ENCODE measurements at regions not wholly inside any gene's neighbourhood (a gene's known extent, or its start where the extent isn't known, plus 50 kb on each side); places are given as distances from the start of the nearest gene placed in this dataset.

DNA sequence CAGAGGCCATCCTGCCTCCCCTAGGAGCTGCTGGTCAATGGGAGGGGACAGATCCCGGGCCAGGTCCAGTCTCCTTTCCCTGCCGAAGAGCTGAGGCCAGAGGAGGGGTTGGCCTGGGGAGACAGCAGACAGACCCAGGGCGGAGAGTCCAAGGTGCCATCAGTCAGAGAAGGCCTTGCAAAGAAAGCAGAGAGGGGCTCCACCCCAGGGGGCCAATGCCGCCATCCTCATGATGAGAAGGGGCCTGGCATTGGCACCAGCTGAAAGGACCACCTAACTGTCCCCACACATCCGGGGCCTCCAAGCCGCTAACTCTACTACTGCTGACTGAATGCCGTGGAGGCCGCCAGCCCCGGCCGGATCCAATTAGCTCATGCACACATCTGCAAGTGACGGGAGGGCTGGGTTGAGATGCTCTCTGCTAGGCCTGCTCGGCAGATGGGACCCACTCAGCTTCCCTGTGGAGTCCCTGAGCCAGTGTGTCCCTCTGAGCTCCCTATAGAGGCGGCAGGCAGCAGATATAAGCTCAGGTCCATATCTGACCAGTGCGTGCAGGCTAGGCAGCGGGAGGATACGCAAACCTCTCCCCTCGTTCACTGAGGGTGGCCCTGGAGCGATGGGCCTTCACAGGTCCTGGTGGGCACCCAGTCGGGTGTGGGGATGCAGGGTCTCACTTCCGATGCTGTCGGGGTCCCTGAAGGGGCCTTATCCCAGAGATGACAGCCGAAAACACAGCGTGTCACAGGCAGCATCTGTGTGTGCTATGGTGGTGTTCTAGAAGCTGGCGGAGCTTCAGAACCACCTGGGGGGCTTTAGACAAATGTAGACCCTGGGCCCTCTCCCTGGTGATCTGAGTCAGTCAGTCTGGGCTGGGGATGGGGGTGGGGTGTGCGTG is 183.9 kb downstream of the CTTN start:
- Histone ChIP-seq H3K4me3 (no peak overlapping the region), H3K36me3 (ENCODE audit: low read depth) (no peaks in the 10 kb centered on the region), H3K9me3 (no peaks in the 10 kb centered on the region), H3K4me1 (ENCODE audit: low read depth) (no peaks in the 10 kb centered on the region)
- ATAC-seq (no peak), DNase-seq (peak in 1 of 3 donors; percentile 5)
- intact Hi-C loops (cut with DNase I, micrococcal nuclease): no loop called here
- no peak for TF ChIP-seq CTCF (IDR thresholded peaks at IDR 0.05)

DNA sequence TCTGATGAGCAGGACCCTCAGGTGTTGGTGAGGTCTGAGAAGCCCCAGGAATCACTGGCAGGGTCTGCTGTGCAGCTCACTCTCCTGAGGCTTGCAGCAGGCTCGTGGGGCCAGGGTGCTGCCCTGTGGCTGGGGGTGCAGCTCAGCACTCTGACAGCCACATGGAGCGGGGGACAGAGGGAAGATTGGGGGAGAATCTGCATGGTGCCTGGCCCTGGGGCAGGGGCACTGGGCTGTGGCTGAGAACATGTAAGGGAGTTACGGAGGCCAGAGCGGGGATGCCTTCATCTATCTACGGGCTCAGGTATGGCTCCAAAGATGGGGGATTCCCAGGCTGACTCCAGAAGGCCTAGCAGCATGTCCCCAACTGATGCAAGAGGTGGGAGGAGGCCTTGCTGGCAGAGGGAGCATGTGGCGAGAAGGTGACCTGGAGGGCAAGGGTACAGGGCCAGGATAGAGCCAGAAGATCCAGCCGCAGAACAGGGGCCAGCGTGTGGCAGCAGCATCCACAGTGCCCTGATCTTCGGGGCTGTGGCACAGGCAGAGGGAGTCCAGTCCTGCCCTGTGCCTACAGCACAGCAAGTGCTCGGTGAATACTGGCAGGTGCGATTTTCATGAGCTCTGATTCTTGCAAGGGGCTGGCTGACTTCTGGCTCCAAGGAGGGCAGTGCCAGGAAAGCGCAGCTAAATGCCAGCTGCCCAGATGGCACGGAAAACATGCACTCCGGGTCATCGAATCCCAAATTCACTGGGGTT is 184.7 kb downstream of the CTTN start:
- DNase-seq: peak in 1 of 3 donors; percentile 8
- no peaks in the 10 kb centered on the region for H3K4me1 ChIP-seq (ENCODE audit: low read depth)
- H3K36me3 ChIP-seq (ENCODE audit: low read depth): no peaks in the 10 kb centered on the region
- no peak overlapping the region for H3K4me3 ChIP-seq
- H3K9me3 ChIP-seq: no peaks in the 10 kb centered on the region
- no peak for TF ChIP-seq CTCF (IDR thresholded peaks at IDR 0.05)
- intact Hi-C loops (cut with DNase I, micrococcal nuclease): no loop called here
- ATAC-seq: no peak

DNA sequence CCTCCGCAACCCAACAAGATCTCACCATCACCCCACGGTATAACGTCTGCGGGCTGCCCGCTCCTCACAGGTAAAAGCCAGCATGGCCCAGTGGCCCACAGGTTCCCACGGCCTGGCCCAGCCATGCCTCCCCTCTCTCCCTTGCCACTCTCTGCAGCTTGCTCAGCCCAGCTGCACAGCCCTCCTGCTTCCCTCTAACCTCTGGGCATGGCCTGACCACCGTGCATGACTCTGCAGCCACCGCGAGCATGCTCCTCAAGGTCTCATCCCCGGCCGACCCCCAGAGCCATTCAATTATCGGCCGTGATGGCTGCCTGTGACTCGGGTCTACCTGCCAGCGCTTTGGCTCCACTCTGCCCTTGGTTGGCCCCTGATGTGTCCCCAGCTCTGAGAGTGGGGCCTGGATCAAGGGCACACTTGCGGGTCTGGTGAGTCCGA is 185.5 kb downstream of the CTTN start:
- peak in 1 of 3 donors; percentile 14 for DNase-seq

GRCh38 chr11:70584498-70585235 is 186.3 kb downstream of the CTTN start:
- ATAC-seq: no peak
- no peaks in the 10 kb centered on the region for H3K9me3 ChIP-seq
- no peaks in the 10 kb centered on the region for H3K36me3 ChIP-seq (ENCODE audit: low read depth)
- no peak overlapping the region for H3K4me3 ChIP-seq
- no peak for TF ChIP-seq CTCF (IDR thresholded peaks at IDR 0.05)
- H3K4me1 ChIP-seq (ENCODE audit: low read depth): no peaks in the 10 kb centered on the region
- peak in 1 of 3 donors; percentile 4 for DNase-seq
- intact Hi-C loops (cut with DNase I, micrococcal nuclease): no loop called here

More for the DNA sequence above, 185.5 kb downstream of the CTTN start:
- H3K9me3 ChIP-seq: no peaks in the 10 kb centered on the region
- no peak overlapping the region for H3K4me3 ChIP-seq
- ATAC-seq: no peak
- intact Hi-C loops (cut with DNase I, micrococcal nuclease): no loop called here
- no peaks in the 10 kb centered on the region for H3K36me3 ChIP-seq (ENCODE audit: low read depth)
- no peaks in the 10 kb centered on the region for H3K4me1 ChIP-seq (ENCODE audit: low read depth)
- no peak for TF ChIP-seq CTCF (IDR thresholded peaks at IDR 0.05)

- intact Hi-C loops (cut with DNase I, micrococcal nuclease): no loop called here
- H3K9me3 ChIP-seq: no peaks in the 10 kb centered on the region
- no peak for DNase-seq
- no peak for TF ChIP-seq CTCF (IDR thresholded peaks at IDR 0.05)
- no peak overlapping the region for H3K4me3 ChIP-seq
- no peaks in the 10 kb centered on the region for H3K4me1 ChIP-seq (ENCODE audit: low read depth)
- no peaks in the 10 kb centered on the region for H3K36me3 ChIP-seq (ENCODE audit: low read depth)
- no peak for ATAC-seq
Measured at GRCh38 chr11:70585236-70585545, 186.9 kb downstream of the CTTN start.

Data from mucosa of descending colon (tissue), 3 donors.